GM21447 (cell line): ENCODE measurements at regions not wholly inside any gene's neighbourhood (a gene's known extent, or its start where the extent isn't known, plus 50 kb on each side); places are given as distances from the start of the nearest gene placed in this dataset.
"Not testable (repeated sequence)": the region's sequence is repeated elsewhere in the genome, so short reads cannot be mapped to it uniquely, and the experiment has no call there.

Experiments
- ATAC-seq: cut with Tn5 transposase; IDR thresholded peaks from one replicate; pipeline ENCODE4 v1.9.1; 2021; ENCODE audit not compliant: unreplicated experiment

DNA sequence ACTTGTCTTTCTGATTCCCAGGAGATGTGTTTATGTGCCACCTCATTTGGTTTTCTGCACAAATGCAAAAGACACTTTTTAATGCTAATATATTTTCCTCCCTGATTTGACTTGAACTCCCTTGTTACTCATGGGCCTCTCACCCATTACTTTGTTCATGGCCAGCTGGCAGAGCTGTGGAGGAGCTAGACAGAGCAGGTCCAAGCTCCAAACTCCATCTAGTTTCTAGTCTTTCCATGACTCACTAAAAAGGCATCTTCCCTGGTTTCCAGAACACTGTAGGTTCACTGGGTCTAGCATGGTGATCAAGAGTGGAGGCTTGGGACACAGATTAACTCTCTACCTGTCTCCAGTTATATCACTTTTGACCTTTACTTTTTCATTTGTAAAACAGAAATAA, 161.0 kb upstream of the SLC28A3 start:
- no peak for ATAC-seq

GRCh38 chr9:84502066-84502465, 161.5 kb upstream of the SLC28A3 start:
- no peak for ATAC-seq

- ATAC-seq: no peak
These were observed 163.8 kb upstream of the SLC28A3 start for GRCh38 chr9:84504360-84504759.

DNA sequence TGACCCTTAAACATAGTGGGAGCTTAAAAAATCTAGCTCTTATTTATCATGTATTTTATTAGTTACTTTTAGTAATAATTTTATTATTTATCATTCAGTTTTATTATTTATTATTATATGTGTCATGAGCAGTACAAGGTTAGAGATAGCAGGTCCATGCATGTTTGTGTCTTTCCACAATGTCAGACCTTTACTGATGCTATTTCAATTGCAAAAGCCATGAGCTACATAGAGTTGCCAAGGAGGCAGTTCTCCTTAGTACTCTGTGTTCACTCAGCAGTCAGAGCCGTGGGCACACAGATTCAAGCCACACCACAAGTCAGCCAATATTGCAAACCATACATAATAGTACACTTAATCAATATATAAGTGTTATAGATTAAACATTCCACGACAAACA, 157.9 kb upstream of the NTRK2 start:
- ATAC-seq: no peak

GRCh38 chr9:84512493-84512892, 157.0 kb upstream of the NTRK2 start:
- ATAC-seq: no peak

GRCh38 chr9:84513473-84513872, 156.1 kb upstream of the NTRK2 start:
- ATAC-seq: no peak

DNA sequence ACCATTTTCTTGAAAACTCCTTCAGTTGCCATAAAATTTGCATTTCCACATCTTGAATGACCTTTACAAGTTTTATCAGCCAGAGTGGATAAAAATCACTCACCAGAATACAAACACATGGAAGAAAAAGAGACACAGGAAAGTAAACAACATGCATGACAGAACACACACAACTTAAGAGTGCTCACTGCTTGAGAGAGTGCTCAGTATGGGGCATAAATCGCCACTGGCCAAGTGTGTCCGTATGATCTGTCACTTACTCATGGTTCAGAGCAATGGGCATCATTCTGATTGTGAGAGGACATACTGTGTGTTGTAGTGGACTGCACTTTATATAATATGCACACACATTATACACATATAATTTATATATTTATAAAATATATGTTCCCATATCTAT, 155.6 kb upstream of the NTRK2 start:
- ATAC-seq: no peak

DNA sequence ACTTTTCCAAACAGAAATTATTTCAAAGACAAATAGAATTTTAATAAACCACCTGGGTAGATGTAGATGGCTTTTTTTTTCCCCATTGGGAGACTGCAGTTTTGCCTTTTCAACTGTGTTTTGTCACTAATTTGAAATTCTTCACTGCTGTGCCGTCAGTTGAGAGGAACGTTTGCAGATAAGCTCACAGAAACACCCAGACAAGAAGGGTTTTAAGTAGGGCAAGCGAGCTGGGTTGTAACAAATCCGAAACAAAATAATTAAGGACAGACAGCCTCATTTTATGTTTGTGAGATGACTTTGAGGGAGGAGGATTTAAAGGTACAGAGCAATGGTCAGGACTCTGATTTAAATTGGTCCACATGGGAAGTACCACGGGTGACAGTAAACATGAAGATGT, 155.1 kb upstream of the NTRK2 start:
- ATAC-seq: no peak

- ATAC-seq: no peak
These were observed 152.5 kb upstream of the NTRK2 start for GRCh38 chr9:84517026-84517425.

DNA sequence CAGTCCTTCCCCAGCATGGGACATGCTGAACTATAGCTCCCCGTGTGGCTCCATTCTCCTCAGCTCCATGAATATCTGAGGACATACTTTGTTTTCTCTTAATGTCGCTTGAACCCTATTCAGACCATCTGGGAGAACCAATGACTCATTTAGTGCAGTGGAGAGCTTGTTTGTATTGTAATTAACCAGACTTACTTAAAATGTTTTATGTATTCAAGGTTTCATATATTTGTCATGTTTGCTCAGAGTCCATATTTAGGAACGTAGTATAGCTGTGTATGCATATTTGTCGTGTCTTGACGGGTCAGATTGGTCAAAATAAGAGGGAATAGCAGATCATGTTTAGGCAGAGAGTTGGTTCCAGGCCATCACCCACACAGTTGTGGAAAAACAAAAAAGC, 150.1 kb upstream of the NTRK2 start:
- ATAC-seq: no peak

DNA sequence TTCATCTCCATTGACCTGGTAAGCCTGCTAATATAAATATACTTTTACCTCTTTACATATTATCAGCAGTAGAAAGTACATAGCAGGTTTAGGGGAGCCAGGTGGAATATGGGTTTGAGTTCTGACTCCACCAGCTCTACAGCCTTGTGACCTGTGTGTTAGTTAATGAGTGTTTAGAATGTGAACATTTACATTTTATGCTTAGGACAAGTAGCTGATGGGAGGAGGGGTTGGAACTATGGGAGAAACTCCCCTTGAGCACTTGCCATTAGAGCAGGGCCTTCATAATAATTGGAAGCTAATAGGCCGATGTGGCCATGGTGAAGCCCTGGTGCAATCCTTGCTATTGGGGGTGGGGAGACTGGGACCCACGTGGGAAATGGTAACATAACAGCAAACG, 148.3 kb upstream of the NTRK2 start:
- ATAC-seq: no peak

DNA sequence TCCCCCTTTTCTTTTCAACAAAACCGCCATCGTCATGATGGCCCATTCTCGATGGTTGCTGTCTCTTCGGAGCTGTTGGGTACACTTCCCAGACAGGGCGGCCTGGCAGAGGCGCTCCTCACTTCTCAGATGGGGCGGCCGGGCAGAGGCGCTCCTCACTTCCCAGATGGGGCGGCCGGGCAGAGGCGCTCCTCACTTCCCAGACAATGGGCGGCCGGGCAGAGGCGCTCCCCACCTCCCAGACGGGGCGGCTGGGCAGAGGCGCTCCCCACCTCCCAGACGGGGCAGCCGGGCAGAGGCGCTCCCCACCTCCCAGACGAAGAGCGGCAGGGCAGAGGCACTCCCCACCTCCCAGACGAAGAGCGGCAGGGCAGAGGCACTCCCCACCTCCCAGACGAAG, 143.3 kb upstream of the NTRK2 start:
- ATAC-seq: not testable (repeated sequence)

DNA sequence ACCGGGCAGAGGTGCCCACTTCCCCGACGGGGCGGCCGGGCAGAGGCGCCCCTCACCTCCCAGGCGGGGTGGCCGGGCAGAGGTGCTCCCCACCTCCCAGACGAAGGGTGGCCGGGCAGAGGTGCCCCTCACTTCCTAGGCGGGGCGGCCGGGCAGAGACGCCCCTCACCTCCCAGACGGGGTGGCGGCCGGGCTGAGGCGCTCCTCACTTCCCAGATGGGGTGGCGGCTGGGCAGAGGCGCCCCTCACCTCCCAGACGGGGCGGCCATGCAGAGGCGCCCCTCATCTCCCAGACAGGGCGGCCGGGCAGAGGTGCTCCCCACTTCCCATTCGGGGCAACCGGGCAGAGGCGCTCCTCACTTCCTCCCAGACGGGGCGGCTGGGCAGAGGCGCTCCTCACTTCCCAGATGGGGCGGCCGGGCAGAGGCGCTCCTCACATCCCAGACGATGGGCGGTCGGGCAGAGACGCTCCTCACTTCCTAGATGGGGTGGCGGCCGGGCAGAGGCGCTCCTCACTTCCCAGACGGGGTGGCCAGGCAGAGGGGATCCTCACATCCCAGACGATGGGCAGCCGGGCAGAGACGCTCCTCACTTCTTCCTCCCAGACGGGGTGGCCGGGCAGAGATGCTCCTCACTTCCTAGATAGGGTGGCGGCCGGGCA, 142.3 kb upstream of the NTRK2 start:
- not testable (repeated sequence) for ATAC-seq

DNA sequence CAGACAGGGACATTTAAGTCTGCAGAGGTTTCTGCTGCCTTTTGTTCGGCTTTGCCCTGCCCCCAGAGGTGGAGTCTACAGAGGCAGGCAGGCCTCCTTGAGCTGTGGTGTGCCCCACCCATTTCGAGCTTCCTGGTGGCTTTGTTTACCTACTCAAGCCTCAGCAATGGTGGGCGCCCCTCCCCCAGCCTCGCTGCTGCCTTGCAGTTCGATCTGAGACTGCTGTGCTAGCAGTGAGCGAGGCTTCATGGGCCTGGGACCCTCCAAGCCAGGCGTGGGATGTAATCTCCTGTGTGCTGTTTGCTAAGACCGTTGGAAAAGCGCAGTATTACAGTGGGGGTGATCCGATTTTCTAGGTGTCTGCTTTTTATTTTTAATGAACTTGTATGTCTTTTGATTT, 133.6 kb upstream of the NTRK2 start:
- not testable (repeated sequence) for ATAC-seq

DNA sequence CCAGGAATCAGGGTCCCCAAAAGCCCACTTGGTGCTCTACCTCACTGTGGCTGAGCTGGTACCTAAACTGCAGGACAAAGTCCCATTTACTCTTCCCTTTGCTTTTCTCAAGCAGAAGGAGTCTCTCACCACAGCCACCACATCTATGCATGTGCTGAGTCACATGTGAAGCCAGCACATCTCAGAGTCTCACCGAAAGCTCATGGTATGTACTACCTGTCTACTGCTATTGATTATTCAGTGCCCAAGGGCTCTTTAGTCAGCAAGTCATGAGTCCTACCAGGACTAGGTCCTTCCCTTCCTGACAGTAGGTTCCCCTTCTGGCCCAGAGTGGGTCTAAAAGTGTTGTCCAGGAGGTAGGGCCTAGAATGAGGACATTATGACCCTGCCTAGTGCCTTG, 130.7 kb upstream of the NTRK2 start:
- ATAC-seq: no peak

- ATAC-seq: no peak
These were observed 127.0 kb upstream of the NTRK2 start for GRCh38 chr9:84542554-84542953.

DNA sequence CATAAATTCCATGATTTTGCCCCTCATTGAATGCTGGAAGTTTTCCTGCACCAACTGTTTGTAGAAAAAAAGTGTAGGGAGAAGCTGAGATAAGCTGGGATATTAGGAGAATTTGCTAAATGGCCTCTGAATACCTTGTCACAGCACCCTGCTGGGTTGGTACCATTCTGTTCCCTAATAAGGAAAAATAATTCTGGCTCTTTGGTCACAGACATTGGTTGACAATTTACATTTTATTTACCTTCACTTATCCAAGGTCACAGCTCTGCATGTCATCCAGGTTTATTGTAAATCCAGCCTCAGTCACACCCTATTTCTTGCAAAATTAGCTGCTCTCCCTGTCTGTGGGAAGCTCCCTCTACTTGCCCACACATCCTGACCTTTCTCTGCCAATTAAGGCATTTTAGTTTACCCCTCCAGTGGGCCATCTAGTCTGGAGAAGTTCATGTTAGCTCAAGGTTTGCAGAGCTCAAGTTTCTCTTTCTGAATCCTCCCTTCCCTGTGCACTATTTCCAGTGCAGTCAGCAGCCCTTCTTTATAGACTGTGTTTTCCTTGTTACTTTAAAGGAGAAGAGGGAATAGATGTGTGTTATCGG, 115.4 kb upstream of the NTRK2 start:
- no peak for ATAC-seq

- no peak for ATAC-seq
These were observed 113.0 kb upstream of the NTRK2 start for GRCh38 chr9:84556556-84556955.

DNA sequence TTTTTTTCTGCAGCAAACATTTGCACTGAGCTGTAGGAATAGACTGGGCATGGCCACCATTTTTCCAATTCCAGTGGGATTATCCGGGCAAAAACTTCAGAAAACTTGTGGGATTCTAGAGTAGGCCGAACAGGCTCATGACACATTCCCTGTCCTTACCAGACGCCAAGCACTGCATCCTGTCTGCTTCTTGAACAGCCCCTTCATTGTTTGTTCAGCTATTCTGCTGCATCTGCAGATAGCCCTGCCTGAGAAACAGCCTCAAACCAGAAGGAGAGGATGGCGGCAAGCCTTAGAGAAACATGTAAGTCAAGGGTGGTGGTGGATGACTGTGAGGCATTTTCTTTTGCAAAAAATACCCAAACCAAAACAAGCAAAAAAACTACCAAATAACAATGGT, 111.8 kb upstream of the NTRK2 start:
- no peak for ATAC-seq

GRCh38 chr9:84563691-84564090, 105.8 kb upstream of the NTRK2 start:
- no peak for ATAC-seq

DNA sequence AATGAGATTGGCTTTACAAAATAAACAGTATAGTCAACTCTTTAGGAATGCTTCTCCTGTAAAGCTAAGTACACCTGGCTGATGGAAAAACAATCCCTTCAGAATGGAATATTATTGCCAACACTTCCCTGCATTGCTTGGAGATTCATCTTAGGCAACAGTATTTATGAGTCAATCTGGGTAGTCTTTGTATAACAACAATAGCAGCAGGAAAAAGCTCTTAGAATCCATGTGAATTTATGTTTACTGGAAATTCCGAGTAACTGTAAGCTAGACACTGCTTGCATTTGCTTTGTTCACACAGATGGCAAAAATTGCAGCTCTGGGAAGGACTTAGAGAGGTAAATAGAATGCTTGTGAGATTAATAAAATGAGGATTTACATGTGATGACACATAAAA, 101.7 kb upstream of the NTRK2 start:
- ATAC-seq: no peak

DNA sequence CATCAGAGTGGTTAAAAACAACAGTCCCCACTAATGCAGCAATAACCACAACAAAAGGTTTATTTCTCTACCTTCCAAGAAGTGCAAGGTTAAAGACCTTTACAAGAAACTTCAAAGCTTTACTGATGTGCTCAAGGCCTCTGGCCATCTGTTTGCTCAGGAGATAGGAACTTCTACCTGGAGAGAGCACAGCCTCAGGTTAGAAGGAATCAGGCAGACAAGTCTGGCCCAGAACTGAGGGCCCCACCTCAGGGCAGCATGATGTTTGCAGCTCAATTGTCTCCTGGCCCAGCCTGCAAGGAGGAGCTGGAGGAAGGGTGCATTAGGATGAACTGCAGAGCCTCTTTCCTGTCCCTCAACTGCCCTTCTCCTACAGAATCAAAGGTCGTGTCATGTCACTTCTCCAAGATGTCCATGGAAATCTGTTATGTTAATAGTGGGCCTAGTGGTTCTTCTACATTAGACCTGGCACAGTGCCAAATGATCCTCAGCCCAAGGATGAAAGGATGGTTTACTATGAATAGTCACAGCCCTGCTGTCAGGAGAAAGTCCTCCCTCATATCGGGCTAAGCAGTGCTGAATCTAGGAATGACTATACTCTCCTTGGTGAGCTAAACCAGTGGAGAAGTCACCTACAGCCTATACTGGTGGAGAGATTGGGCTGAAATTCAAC, 98.9 kb upstream of the NTRK2 start:
- no peak for ATAC-seq

DNA sequence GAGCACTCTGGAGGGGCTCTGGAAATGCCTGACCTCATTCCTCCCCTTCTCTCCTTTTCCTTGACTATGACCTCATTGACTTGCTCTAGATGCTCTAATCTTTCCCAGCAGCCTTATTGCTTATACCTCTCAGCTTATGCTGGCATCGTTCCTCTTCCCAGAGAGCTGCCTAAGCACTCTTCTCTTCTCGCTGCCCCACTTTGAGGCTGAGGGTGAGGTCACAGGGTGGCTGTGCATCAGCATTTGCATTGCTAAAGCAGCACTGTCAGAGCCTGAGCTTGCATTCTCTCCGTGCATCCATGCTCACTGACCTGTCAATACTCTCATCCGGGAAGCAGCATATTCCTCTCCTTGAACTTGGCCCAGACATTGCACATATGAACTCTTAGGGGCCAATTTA, 96.4 kb upstream of the NTRK2 start:
- no peak for ATAC-seq
